Left ventricle myocardium inferior (tissue), 1 donor: ENCODE measurements at regions not wholly inside any gene's neighbourhood (a gene's known extent, or its start where the extent isn't known, plus 50 kb on each side); places are given as distances from the start of the nearest gene placed in this dataset.
"Not testable (repeated sequence)": the region's sequence is repeated elsewhere in the genome, so short reads cannot be mapped to it uniquely, and the experiment has no call there.

Experiments
- DNase-seq: peaks from one replicate; pipeline ENCODE4 v3.0.0-alpha.2; 2020
- H3K27ac ChIP-seq: fragments of 200-600 bp; replicated peaks from 2 replicates; pipeline ENCODE4 v1.8.0; 2021
- H3K27me3 ChIP-seq: fragments of 200-600 bp; 2 replicates; pipeline ENCODE4 v1.8.0; 2021; ENCODE audit warnings: low read depth
- H3K36me3 ChIP-seq: fragments of 200-600 bp; 2 replicates; pipeline ENCODE4 v1.8.0; 2021
- H3K4me1 ChIP-seq: fragments of 200-600 bp; 2 replicates; pipeline ENCODE4 v1.8.0; 2021
- H3K4me3 ChIP-seq: fragments of 200-600 bp; 2 replicates; pipeline ENCODE4 v1.8.0; 2021; ENCODE audit warnings: mild to moderate bottlenecking, moderate library complexity
- H3K9me3 ChIP-seq: fragments of 200-600 bp; replicated peaks from 2 replicates; pipeline ENCODE4 v1.8.0; 2021
- CTCF ChIP-seq: fragments of 200-600 bp; IDR thresholded peaks from 2 replicates; pipeline ENCODE4 v1.8.0; 2021; ENCODE audit warnings: antibody characterized with exemption, mild to moderate bottlenecking, borderline replicate concordance
- intact Hi-C: fragments of 100-400 bp; cut with micrococcal nuclease; formaldehyde crosslinking; loops from one replicate; pipeline ENCODE4 v1.11.0; 2022
- donor health status: DM: no; HTN: yes; CAD: no; lungs with severe emphysema.

- no peaks in the 10 kb centered on the region for H3K4me1 ChIP-seq
- DNase-seq, result no peak
- no peak overlapping the region for H3K27ac ChIP-seq
- no peaks in the 10 kb centered on the region for H3K36me3 ChIP-seq
- intact Hi-C loops, result no loop called here
- H3K9me3 ChIP-seq, result no peaks in the 10 kb centered on the region
- peaks cover 52% of the 10 kb centered on the region for H3K27me3 ChIP-seq
- TF ChIP-seq CTCF, result no peak
- no peak overlapping the region for H3K4me3 ChIP-seq
Observed at GRCh38 chr2:176891857-176892256, 320.7 kb upstream of the HNRNPA3 start.

GRCh38 chr2:176892676-176893226, 319.8 kb upstream of the HNRNPA3 start:
- DNase-seq, result no peak
- Histone ChIP-seq H3K4me3 (no peak overlapping the region), H3K36me3 (no peaks in the 10 kb centered on the region), H3K4me1 (no peaks in the 10 kb centered on the region), H3K27ac (no peak overlapping the region), H3K9me3 (no peaks in the 10 kb centered on the region), H3K27me3 (peaks cover 43% of the 10 kb centered on the region)
- no peak for TF ChIP-seq CTCF
- intact Hi-C loops, result no loop called here

- DNase-seq, result no peak
- Histone ChIP-seq H3K36me3 (no peaks in the 10 kb centered on the region), H3K27me3 (peaks cover 27% of the 10 kb centered on the region), H3K9me3 (no peaks in the 10 kb centered on the region), H3K4me1 (no peaks in the 10 kb centered on the region), H3K27ac (no peak overlapping the region), H3K4me3 (no peak overlapping the region)
- no peak for TF ChIP-seq CTCF
- intact Hi-C loops, result no loop called here
Observed at GRCh38 chr2:176895158-176895557, 317.4 kb upstream of the HNRNPA3 start.

- peaks cover 4% of the 10 kb centered on the region for H3K9me3 ChIP-seq
Observed at GRCh38 chr2:176902454-176902853, 310.1 kb upstream of the HNRNPA3 start.

GRCh38 chr2:176904053-176904452, 308.5 kb upstream of the HNRNPA3 start:
- H3K27me3 ChIP-seq, DNase-seq, H3K9me3 ChIP-seq, intact Hi-C loops, H3K4me1 ChIP-seq, H3K4me3 ChIP-seq, H3K27ac ChIP-seq, H3K36me3 ChIP-seq: not testable (repeated sequence)

More at GRCh38 chr2:176902454-176902853, 310.1 kb upstream of the HNRNPA3 start:
- Histone ChIP-seq H3K4me1 (no peaks in the 10 kb centered on the region), H3K27me3 (peaks cover 3% of the 10 kb centered on the region), H3K4me3 (no peak overlapping the region), H3K27ac (no peak overlapping the region), H3K36me3 (no peaks in the 10 kb centered on the region)
- TF ChIP-seq CTCF, result no peak
- intact Hi-C loops, result no loop called here
- no peak for DNase-seq

GRCh38 chr2:176907341-176907740, 305.3 kb upstream of the HNRNPA3 start:
- Histone ChIP-seq H3K27me3 (peaks cover 27% of the 10 kb centered on the region), H3K9me3 (peaks cover 4% of the 10 kb centered on the region), H3K4me1 (no peaks in the 10 kb centered on the region), H3K27ac (no peak overlapping the region), H3K36me3 (no peaks in the 10 kb centered on the region), H3K4me3 (no peak overlapping the region)
- no peak for DNase-seq
- TF ChIP-seq CTCF, result no peak
- intact Hi-C loops, result no loop called here
